ENCODE measurements at regions not wholly inside any gene's neighbourhood (a gene's known extent, or its start where the extent isn't known, plus 50 kb on each side); places are given as distances from the start of the nearest gene placed in this dataset.
A peak's percentile ranks its signal among the peaks of the same experiment; 100 is the strongest.

DNA sequence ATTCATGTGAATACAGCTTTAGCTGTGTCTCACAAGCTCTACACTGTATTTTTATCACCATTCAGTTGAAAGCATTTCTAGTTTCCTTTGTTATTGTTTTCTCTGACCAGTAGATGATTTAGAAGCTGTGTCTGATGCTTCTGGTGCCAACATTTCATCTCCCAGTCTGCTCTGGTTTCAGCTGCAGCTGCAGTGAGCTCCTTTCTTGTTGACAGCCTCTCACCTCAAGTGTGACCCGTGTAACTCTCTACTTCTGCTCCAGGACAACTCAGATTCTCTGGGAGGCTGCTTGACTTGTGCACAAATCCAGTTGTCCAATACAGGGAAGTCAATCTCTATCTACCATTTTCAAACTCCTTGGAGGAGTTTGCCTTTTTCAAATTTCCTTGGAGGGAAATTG, 504.8 kb downstream of the DIRAS2 start:
- H3K36me3 ChIP-seq (ENCODE audit: insufficient read depth, low read length) = no peaks in the 10 kb centered on the region
- no peaks in the 10 kb centered on the region for H3K9me2 ChIP-seq (ENCODE audit: insufficient read depth, low read length)
- ChIA-PET POLR2A (interaction anchor here (0.6 kb wide), 1 partner anchor 123 kb away, joined by 3 read pairs; no protein-coding TSS in a partner anchor), CTCF (ENCODE audit: unreplicated experiment) (no interaction called here)
- no peak overlapping the region for H3K4me3 ChIP-seq (ENCODE audit: low read depth, low read length, poor library complexity, severe bottlenecking)
- no peak overlapping the region for H3K27ac ChIP-seq (ENCODE audit: low read depth, low read length, poor library complexity, severe bottlenecking)
- TF ChIP-seq CTCF (conservative IDR thresholded peaks at IDR 0.05; ENCODE audit: low read length) (no peak), EZH2phosphoT487 (IDR thresholded peaks at IDR 0.05; ENCODE audit: borderline replicate concordance, low read depth, low read length) (no peak)
- no TSS peak for BruUV-seq (replicated peaks)
- no peaks in the 10 kb centered on the region for H3K9me3 ChIP-seq (ENCODE audit: low read length)
- H3K79me2 ChIP-seq (ENCODE audit: insufficient read depth, low read depth, low read length) = no peaks in the 10 kb centered on the region
- DNase-seq (ENCODE audit: low spot score) = no peak
- H2AFZ ChIP-seq (ENCODE audit: low read length) = no peak overlapping the region
- no peak overlapping the region for H3K4me2 ChIP-seq (ENCODE audit: low read length)
- no peaks in the 10 kb centered on the region for H3K4me1 ChIP-seq (ENCODE audit: insufficient read depth, low read length, poor library complexity, severe bottlenecking)
- intact Hi-C loops (cut with micrococcal nuclease; ENCODE audit: unreplicated experiment) = no loop called here
- no peaks in the 10 kb centered on the region for H4K20me1 ChIP-seq (ENCODE audit: insufficient read depth, low read length)

DNA sequence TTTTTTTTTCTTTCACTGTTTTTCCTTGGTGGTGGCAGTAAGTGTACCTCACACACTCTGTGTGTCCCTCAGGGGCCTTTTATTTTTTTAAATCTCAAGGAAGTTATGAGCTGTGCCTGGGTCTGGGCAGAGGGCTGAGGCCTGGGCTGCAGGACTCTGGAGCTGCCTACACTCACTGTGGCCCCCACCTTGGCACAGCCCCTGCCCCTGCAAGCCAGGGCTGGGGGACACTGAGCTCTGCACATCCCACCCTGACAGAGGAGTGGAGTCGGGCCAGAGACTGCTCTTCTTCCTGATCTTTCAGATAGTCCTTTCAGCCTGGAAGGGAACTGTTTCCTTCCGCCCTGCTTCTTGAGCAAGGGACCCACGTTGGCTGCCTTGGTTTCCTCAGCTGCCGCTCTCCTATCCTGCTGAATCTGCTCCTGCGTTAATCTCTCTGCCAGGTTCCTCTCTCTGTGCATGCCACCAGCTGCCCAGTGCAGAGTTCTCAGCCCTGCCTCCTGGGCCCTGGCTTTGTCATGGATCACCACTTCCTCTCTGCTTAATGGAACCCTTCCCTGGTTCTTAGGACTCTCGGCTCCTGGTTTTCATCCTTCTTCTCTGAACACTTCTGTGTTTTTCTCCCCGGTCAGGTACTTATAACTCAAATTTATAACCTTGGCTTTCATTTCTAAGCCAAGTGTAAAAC, 502.3 kb downstream of the DIRAS2 start:
- TF ChIP-seq EZH2phosphoT487 (IDR thresholded peaks at IDR 0.05; ENCODE audit: borderline replicate concordance, low read depth, low read length) = no peak
- no peak for TF ChIP-seq CTCF (conservative IDR thresholded peaks at IDR 0.05; ENCODE audit: low read length)
- no peaks in the 10 kb centered on the region for H3K36me3 ChIP-seq (ENCODE audit: insufficient read depth, low read length)
- CTCF ChIA-PET (ENCODE audit: unreplicated experiment) = no interaction called here
- intact Hi-C loops (cut with micrococcal nuclease; ENCODE audit: unreplicated experiment) = loop anchor here (10.0 kb wide), 1 partner anchor 615 kb away; no protein-coding TSS in a partner anchor
- no peak overlapping the region for H3K4me3 ChIP-seq (ENCODE audit: low read depth, low read length, poor library complexity, severe bottlenecking)
- no peak overlapping the region for H2AFZ ChIP-seq (ENCODE audit: low read length)
- H4K20me1 ChIP-seq (ENCODE audit: insufficient read depth, low read length) = no peaks in the 10 kb centered on the region
- POLR2A ChIA-PET = interaction anchor here (0.6 to 1.1 kb wide), 4 partner anchors 13 to 871 kb away, joined by 3 to 5 read pairs (median 3); no protein-coding TSS in a partner anchor
- no peaks in the 10 kb centered on the region for H3K79me2 ChIP-seq (ENCODE audit: insufficient read depth, low read depth, low read length)
- BruUV-seq (replicated peaks) = no TSS peak
- H3K27ac ChIP-seq (ENCODE audit: low read depth, low read length, poor library complexity, severe bottlenecking) = no peak overlapping the region
- H3K9me3 ChIP-seq (ENCODE audit: low read length) = no peaks in the 10 kb centered on the region
- no peak for DNase-seq (ENCODE audit: low spot score)
- H3K4me1 ChIP-seq (ENCODE audit: insufficient read depth, low read length, poor library complexity, severe bottlenecking) = no peaks in the 10 kb centered on the region
- H3K4me2 ChIP-seq (ENCODE audit: low read length) = no peak overlapping the region
- H3K9me2 ChIP-seq (ENCODE audit: insufficient read depth, low read length) = no peaks in the 10 kb centered on the region

GRCh38 chr9:90141723-90142122, 500.9 kb downstream of the DIRAS2 start:
- peak; percentile 85 for TF ChIP-seq CTCF (conservative IDR thresholded peaks at IDR 0.05; ENCODE audit: low read length)
- no peak for TF ChIP-seq EZH2phosphoT487 (IDR thresholded peaks at IDR 0.05; ENCODE audit: borderline replicate concordance, low read depth, low read length)
- POLR2A ChIA-PET = interaction anchor here (1.0 kb wide), 1 partner anchor 184 kb away, joined by 3 read pairs; no protein-coding TSS in a partner anchor

More at GRCh38 chr9:90141723-90142122, 500.9 kb downstream of the DIRAS2 start:
- H3K4me2 ChIP-seq (ENCODE audit: low read length) = no peak overlapping the region
- no peaks in the 10 kb centered on the region for H4K20me1 ChIP-seq (ENCODE audit: insufficient read depth, low read length)
- BruUV-seq (replicated peaks) = no TSS peak
- H3K79me2 ChIP-seq (ENCODE audit: insufficient read depth, low read depth, low read length) = no peaks in the 10 kb centered on the region
- no peak overlapping the region for H3K4me3 ChIP-seq (ENCODE audit: low read depth, low read length, poor library complexity, severe bottlenecking)
- H2AFZ ChIP-seq (ENCODE audit: low read length) = no peak overlapping the region
- no peaks in the 10 kb centered on the region for H3K9me2 ChIP-seq (ENCODE audit: insufficient read depth, low read length)
- H3K36me3 ChIP-seq (ENCODE audit: insufficient read depth, low read length) = no peaks in the 10 kb centered on the region
- no peak overlapping the region for H3K27ac ChIP-seq (ENCODE audit: low read depth, low read length, poor library complexity, severe bottlenecking)
- DNase-seq (ENCODE audit: low spot score) = peak; percentile 48
- CTCF ChIA-PET (ENCODE audit: unreplicated experiment) = no interaction called here
- intact Hi-C loops (cut with micrococcal nuclease; ENCODE audit: unreplicated experiment) = loop anchor here (1.0 to 10.0 kb wide), 2 partner anchors 78 to 613 kb away; no protein-coding TSS in a partner anchor
- H3K9me3 ChIP-seq (ENCODE audit: low read length) = no peaks in the 10 kb centered on the region
- H3K4me1 ChIP-seq (ENCODE audit: insufficient read depth, low read length, poor library complexity, severe bottlenecking) = no peaks in the 10 kb centered on the region

Data from OCI-LY7 (cell line).